Activated CD4-positive, alpha-beta T cell treated with anti-CD3 and anti-CD28 coated beads, Interleukin-2, amount 50 U/mL, for 16 hours (primary cell): ENCODE measurements at regions not wholly inside any gene's neighbourhood (a gene's known extent, or its start where the extent isn't known, plus 50 kb on each side); places are given as distances from the start of the nearest gene placed in this dataset.
"Not testable (repeated sequence)": the region's sequence is repeated elsewhere in the genome, so short reads cannot be mapped to it uniquely, and the experiment has no call there.

Experiments
- DNase-seq: peaks from one replicate; pipeline ENCODE4 v3.0.0-alpha.2; 2020

DNA sequence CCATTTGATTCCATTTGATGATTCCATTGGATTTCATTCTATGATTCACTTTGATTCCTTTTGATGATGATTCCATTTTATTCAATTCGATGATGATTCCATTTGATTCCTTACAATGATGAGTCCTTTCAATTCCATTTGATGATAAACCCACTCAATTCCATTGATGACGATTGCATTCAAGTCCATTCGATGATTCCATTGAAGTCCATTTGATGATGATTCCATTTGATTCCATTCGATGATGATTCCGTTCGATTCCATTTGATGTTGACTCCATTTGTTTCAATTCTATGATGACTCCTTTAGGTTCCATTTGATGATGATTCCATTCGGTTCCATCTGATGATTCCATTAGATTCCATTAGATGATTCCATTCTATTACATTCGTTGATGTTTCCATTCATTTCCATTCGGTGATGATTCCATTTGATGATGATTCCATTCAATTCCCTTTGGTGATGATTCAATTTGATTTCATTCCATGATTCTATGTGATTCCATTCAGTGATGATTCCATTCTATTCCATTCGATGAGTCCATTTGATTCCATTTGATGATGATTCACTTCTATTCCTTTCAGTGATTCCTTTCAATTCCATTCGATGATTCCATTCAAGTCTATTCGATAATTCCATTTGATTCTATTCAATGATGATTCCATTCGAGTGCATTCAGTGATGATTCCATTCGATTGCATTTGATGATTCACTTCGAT, 1106.0 kb downstream of the RPIA start:
- DNase-seq: no peak

DNA sequence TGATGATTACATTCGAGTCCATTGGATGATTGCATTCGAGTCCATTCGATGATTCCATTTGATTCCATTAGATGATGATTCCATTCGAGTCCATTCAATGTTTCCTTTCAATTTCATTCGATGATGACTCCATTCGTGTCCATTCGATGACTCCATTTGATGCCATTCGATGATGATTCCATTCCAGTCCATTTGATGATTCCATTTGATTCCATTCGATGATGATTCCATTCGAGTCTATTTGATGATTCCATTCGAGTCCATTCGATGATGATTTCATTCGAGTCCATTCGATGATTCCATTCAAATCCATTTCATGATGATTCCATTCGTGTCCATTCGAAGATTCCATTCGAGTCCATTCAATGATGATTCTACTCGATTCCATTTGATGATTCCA, 1109.7 kb downstream of the RPIA start:
- not testable (repeated sequence) for DNase-seq

DNA sequence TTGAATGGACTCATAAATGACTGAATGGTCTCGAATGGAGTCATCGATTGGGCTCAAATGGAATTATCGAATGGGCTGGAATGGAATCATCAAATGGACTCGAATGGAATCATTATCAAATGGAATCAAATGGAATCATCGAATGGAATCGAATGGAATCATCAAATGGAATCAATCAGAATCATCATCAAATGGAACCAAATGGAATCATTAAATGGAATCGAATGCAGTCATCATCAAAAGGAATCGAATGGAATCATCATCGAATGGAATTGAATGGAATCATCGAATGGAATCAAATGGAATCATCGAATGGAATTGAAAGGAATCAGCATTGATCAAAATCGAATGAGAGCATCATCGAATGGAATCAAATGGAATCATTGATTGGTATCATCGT, 1114.9 kb downstream of the RPIA start:
- DNase-seq: not testable (repeated sequence)

DNA sequence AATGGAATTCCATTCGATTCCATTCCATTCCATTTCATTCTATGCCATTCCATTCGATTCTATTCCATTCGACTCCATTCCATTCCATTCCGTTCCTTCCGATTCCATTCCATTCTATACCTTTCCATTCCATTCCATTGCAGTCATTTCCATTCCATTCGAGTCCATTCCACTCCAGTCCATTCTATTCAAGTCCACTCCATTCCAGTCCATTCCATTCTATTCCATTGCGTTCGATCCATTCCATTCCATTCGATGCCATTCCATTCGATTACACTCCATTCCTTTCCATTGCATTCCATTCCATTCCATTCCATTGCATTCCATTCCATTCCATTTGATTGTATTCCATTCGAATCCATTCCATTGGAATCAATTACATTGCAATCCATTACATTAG, 1119.8 kb downstream of the RPIA start:
- DNase-seq: no peak

DNA sequence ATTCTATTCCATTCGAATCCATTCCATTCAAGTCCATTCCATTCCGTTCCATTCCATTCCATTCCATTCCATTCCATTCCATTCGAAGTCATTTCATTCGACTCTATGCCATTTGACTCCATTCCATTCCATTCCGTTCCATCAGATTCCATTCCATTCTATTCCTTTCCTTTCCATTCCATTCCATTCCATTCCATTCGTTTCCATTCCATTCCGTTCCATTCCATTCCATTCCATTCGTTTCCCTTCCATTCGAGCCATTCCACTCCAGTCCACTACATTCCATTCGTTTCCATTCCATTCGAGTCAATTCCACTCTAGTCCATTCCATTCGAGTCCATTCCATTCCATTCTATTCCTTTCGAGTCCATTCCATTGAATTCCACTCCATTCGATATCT, 1120.4 kb downstream of the RPIA start:
- not testable (repeated sequence) for DNase-seq

- not testable (repeated sequence) for DNase-seq
Observed at GRCh38 chr2:89814359-89814758, 1122.9 kb downstream of the RPIA start.

DNA sequence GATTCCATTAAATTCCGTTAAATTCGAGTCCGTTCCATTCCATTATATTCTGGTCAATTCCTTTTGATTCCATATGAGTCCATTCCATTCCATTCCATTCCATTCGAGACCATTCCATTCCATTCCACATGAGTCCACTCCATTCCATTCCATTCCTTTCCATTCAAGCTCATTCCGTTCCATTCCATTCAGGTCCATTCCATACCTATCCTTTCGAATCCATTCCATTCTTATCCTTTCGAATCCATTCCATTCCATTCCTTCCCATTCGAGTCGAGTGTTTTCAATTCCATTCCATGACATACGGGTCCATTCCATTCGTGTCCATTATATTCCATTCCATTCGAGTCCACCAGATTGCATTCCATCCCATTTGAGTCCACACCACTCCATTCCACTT, 1127.4 kb downstream of the RPIA start:
- no peak for DNase-seq

GRCh38 chr2:89819809-89820208, 1128.3 kb downstream of the RPIA start:
- DNase-seq: no peak

DNA sequence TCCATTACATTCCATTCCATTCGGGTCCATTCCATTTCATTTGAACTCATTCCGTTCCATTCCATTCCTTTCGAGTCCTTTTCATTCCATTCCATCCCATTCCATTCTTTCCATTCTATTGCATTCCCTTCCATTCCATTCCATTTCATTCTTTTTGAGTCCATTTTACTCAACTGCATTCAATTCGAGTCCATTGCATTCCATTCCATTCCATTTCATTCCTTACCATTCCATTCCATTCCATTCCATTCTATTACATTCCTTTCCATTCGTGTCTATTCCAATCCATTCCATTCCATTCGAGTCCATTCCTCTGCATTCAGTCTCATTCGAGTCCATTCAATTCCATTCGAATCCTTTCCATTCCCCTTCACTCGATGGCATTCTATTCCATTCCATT, 1128.8 kb downstream of the RPIA start:
- DNase-seq: no peak

DNA sequence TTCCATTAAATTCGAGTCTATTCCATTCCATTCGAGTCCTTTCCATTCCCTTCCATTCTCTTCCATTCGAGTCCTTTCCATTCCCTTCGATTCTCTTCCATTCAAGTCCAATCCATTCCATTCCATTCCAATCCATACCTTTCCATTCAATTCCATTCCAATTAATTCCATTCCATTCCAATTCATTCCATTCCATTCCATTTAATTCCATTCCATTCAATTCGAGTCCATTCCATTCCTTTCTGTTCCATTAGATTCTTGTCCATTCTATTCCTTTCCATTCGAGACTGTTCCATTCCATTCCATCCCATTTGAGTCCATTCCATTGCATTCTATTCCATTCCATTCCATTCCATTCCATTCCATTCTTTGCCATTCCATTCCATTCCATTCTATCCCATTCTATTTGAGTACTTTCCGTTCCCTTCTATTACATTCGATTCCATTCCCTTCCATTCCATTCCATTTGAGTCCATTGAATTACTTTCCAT, 1130.0 kb downstream of the RPIA start:
- DNase-seq: no peak

DNA sequence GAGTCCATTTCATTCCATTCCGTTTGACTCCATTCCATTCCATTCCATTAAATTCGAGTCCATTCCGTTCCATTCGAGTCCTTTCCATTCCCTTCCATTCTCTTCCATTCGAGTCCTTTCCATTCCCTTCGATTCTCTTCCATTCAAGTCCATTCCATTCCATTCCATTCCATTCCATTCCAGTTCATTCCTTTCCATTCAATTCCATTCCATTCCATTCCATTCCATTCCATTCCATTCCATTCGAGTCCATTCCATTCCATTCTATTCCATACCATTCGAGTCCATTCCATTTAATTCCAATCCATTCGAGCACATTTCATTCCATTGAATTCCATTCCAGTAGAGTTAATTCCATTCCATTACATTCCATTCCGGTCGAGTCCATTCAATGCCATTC, 1130.9 kb downstream of the RPIA start:
- DNase-seq: not testable (repeated sequence)

- DNase-seq: no peak
Observed at GRCh38 chr2:89823556-89823955, 1132.1 kb downstream of the RPIA start.

- DNase-seq: no peak
Observed at GRCh38 chr2:89825034-89825433, 1133.6 kb downstream of the RPIA start.

DNA sequence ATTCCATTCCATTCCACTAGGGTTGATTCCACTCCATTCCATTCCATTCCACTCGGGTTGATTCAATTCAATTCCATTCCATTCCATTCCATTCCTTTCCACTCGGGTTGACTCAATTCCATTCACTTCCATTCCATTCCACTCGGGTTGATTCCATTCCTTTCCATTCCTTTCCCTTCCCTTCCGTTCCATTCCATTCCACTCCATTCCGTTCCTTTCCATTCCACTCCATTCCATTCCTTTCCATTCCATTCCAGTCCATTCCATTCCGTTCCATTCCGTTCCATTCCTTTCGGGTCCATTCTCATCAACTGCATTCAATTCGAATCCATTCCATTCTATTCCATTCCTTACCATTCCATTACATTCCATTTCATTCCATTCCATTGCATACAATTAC, 1135.3 kb downstream of the RPIA start:
- DNase-seq: not testable (repeated sequence)

DNA sequence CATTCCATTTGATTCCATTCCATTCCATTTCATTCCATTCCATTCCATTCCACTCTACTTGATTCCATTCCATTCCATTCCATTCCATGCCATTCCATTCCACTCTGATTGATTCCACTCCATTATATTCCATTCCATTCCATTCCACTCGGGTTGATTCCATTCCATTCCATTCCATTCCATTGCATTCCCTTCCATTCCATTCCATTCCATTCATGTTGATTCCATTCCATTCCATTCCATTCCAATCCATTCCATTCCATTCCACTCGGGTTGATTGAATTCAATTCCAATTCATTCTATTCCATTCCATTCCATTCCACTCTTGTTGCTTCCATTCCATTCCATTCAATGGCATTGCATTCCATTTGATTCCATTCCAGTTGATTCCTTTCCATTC, 1136.4 kb downstream of the RPIA start:
- not testable (repeated sequence) for DNase-seq

- DNase-seq: not testable (repeated sequence)
Observed at GRCh38 chr2:89828416-89828815, 1136.9 kb downstream of the RPIA start.

DNA sequence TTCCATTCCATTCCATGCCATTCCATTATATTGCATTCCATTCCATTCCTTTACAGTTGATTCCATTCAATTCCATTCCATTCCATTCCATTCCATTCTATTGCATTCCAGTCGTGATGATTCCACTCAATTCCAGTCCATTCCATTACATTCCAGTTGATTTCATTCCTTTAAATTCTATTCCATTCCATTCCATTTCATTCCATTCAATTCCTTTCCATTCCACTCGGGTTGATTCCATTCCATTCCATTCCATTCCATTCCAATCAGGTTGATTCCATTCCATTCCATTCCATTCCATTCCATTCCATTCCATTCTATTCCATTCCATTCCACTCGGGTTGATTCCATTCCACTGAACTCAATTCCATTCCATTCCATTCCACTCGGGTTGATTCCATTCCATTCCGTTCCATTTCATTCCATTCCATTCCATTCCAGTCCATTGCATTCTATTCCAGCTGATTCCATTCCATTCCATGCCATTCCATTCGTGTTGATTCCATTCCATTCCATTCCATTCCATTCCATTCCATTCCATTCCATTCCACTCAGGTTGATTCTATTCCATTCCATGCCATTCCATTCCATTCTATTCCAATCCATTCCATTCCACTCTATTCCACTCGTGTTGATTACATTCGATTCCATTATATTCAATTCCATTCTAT, 1137.6 kb downstream of the RPIA start:
- DNase-seq: not testable (repeated sequence)

DNA sequence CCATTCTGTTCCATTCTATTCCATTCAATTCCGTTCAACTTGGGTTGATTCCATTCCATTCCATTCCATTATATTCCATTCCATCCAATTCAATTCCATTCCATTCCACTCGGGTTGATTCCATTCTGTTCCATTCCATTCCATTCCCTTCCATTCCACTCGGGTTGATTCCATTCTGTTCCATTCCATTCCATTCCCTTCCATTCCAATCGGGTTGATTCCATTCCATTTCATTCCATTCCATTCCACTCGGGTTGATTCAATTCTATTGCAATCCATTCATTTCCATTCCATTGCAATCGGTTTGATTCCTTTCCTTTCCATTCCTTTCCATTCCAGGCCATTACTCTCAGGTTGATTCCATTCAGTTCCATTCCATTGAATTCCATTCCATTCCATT, 1138.4 kb downstream of the RPIA start:
- DNase-seq: no peak

DNA sequence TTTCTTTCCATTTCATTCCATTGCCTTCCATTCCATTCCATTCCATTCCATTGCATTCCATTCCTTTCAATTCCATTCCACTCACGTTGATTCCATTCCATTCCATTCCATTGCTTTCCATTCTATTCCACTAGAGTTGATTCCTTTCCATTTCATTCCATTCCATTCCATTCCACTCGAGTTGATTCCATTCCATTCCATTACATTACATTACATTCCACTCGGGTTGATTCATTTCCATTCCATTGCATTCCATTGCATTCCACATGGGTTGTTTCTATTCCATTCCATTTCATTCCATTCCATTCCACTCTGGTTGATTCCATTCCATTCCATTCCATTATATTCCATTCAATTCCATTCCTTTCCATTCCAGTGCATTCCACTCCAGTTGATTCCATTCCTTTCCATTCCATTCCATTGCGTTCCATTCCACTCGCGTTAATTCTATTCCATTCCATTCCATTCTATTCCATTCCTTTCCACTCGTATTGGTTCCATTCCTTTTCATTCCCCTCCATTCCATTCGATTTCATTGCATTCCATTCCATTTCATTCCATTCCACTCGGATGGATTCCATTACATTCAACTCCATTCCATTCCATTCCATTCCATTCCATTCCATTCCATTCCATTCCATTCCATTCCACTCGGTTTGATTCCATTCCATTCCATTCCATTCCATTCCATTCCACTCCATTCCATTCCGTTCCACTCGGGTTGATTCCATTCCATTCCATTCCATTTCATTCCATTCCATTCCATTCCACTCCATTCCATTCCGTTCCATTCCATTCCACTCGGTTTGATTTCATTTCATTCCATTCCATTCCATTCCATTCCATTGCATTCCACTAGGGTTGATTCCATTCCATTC, 1139.1 kb downstream of the RPIA start:
- not testable (repeated sequence) for DNase-seq

DNA sequence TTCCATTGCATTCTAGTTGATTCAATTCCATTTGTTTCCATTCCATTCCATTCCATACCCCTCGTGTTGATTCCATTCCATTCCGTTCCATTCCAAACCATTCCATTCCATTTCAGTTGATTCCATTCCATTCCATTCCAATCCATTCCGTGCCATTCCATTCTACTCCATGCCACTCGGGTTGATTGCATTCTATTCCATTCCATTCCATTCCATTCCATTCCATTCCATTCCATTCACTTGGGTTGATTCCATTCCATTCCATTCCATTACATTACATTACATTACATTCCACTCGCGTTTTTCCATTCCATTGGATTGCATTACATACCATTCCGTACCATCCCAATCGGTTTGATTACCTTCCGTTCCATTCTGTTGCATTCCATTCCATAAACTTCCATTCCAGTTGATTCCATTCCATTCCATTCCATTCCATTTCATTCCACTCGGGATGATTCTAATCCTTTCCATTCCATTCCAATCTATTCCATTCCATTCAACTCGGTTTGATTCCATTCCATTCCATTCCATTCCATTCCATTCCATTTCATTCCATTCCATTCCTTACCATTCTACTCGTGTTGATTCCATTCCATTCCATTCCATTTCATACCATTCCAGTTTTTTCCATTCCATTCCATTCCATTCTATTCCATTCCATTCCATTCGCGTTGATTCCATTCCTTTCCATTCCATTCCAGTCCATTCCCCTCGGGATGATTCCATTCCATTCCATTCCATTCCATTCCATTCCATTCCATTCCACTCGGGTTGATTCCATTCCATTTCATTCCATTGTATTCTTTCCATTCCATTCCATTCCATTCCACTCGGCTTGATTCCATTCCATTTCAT, 1140.4 kb downstream of the RPIA start:
- DNase-seq: no peak

DNA sequence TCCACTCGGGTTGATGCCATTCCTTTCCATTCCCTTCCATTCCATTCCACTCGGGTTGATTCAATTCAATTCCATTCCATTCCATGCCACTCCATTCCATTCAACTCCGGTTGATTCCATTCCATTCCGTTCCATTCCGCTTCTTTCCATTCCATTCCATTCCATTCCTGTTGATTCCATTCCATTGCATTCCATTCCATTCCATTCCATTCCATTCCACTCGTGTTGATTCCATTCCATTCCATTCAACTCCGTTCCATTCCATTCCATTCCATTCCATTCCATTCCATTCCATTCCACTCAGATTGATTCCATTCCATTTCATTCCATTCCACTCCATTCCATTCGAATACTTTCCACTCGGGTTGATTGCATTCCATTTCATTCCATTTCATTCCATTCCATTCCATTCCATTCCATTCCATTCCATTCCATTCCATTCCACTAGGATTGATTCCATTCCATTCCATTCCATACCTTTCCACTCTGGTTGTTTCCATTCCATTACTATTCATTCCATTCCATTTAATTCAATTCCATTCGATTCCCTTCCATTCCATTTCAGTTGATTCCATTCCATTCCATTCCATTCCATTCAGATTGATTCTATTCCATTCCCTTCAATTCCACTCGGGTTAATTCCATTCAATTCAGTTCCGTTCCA, 1141.8 kb downstream of the RPIA start:
- DNase-seq: no peak

- no peak for DNase-seq
Observed at GRCh38 chr2:89833780-89834117, 1142.3 kb downstream of the RPIA start.
